ENCODE measurements at regions not wholly inside any gene's neighbourhood (a gene's known extent, or its start where the extent isn't known, plus 50 kb on each side); places are given as distances from the start of the nearest gene placed in this dataset.

- Histone ChIP-seq H3K4me1 (ENCODE audit: control insufficient read depth, insufficient read depth, low read length) (no peaks in the 10 kb centered on the region), H3K36me3 (ENCODE audit: control insufficient read depth, insufficient read depth, low read length) (no peaks in the 10 kb centered on the region), H3K9me3 (ENCODE audit: control insufficient read depth, insufficient read depth, low read depth, low read length) (no peaks in the 10 kb centered on the region), H3K27me3 (ENCODE audit: control insufficient read depth, insufficient read depth, low read length) (no peaks in the 10 kb centered on the region), H3K27ac (ENCODE audit: low read length) (no peak overlapping the region), H3K4me3 (ENCODE audit: low read depth in 2 of 2, low read length in 2 of 2) (no peak overlapping the region)
- in situ Hi-C loops (cut with HindIII; ENCODE audit: low pct_unique_long_range_greater_than_20kb, low sequenced_read_pairs) = no loop called here
- ChIA-PET POLR2A (no interaction called here), CTCF (no interaction called here)
- intact Hi-C loops (cut with micrococcal nuclease; ENCODE audit: unreplicated experiment) = no loop called here
- TF ChIP-seq REST (IDR thresholded peaks at IDR 0.05; ENCODE audit: insufficient read depth in 1 of 2, low read depth in 2 of 2, low read length in 1 of 2) (no peak), CTCF (IDR thresholded peaks at IDR 0.05) (no peak), POLR2AphosphoS5 (IDR thresholded peaks at IDR 0.05; ENCODE audit: low read depth, low read length) (no peak), TCF7L2 (IDR thresholded peaks at IDR 0.05; ENCODE audit: low read depth, low read length) (no peak), SIN3A (IDR thresholded peaks at IDR 0.05; ENCODE audit: borderline replicate concordance, insufficient read depth, low read depth, low read length) (no peak)
- no peak for ATAC-seq
- DNase-seq (ENCODE audit: low read depth, low spot score) = no peak
- no TSS peak for BruUV-seq (replicated peaks)
Measured at GRCh38 chr9:3773362-3774060, 247.7 kb upstream of the RFX3 start.

GRCh38 chr9:3769646-3770045 lies 243.8 kb upstream of the RFX3 start:
- CTCF ChIA-PET = no interaction called here
- POLR2A ChIA-PET = no interaction called here
- Histone ChIP-seq H3K4me3 (ENCODE audit: low read depth in 2 of 2, low read length in 2 of 2) (no peak overlapping the region), H3K36me3 (ENCODE audit: control insufficient read depth, insufficient read depth, low read length) (no peaks in the 10 kb centered on the region), H3K4me1 (ENCODE audit: control insufficient read depth, insufficient read depth, low read length) (no peaks in the 10 kb centered on the region), H3K9me3 (ENCODE audit: control insufficient read depth, insufficient read depth, low read depth, low read length) (no peaks in the 10 kb centered on the region), H3K27ac (ENCODE audit: low read length) (no peak overlapping the region), H3K27me3 (ENCODE audit: control insufficient read depth, insufficient read depth, low read length) (no peaks in the 10 kb centered on the region)
- TF ChIP-seq POLR2AphosphoS5 (IDR thresholded peaks at IDR 0.05; ENCODE audit: low read depth, low read length) (no peak), SIN3A (IDR thresholded peaks at IDR 0.05; ENCODE audit: borderline replicate concordance, insufficient read depth, low read depth, low read length) (no peak), CTCF (IDR thresholded peaks at IDR 0.05) (no peak), TCF7L2 (IDR thresholded peaks at IDR 0.05; ENCODE audit: low read depth, low read length) (no peak), REST (IDR thresholded peaks at IDR 0.05; ENCODE audit: insufficient read depth in 1 of 2, low read depth in 2 of 2, low read length in 1 of 2) (no peak)
- BruUV-seq (replicated peaks) = no TSS peak
- intact Hi-C loops (cut with micrococcal nuclease; ENCODE audit: unreplicated experiment) = no loop called here
- DNase-seq (ENCODE audit: low read depth, low spot score) (no peak), ATAC-seq (no peak)
- in situ Hi-C loops (cut with HindIII; ENCODE audit: low pct_unique_long_range_greater_than_20kb, low sequenced_read_pairs) = no loop called here
